ENCODE measurements at regions not wholly inside any gene's neighbourhood (a gene's known extent, or its start where the extent isn't known, plus 50 kb on each side); places are given as distances from the start of the nearest gene placed in this dataset.

GRCh38 chr19:30159636-30160035 lies 212.5 kb upstream of the ZNF536 start:
- no peak for DNase-seq
- in situ Hi-C loops (cut with HindIII; ENCODE audit: low pct_ligation_motif_present, low pct_unique_long_range_greater_than_20kb, low sequenced_read_pairs): no loop called here

DNA sequence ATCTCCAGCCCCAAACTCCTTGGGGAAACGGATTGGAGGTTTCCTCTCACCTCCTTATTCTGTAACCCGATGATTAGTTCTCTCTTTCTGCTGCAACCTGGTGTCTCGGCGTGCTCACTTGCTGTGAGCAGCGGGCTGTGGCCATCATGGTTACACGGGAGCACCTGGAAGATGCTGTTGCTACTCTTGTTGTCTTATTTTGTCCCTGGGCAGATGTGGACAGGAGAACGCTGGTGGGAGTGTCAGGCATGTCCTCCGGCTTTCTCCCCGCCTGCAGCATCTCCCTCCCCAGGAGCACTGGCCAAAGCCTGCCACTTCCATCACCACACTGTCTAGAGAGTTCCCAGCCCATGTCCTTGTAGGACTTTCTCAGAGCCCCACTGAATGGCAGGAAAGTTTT lies 211.8 kb upstream of the ZNF536 start:
- in situ Hi-C loops (cut with HindIII; ENCODE audit: low pct_ligation_motif_present, low pct_unique_long_range_greater_than_20kb, low sequenced_read_pairs): no loop called here
- no peak for DNase-seq

DNA sequence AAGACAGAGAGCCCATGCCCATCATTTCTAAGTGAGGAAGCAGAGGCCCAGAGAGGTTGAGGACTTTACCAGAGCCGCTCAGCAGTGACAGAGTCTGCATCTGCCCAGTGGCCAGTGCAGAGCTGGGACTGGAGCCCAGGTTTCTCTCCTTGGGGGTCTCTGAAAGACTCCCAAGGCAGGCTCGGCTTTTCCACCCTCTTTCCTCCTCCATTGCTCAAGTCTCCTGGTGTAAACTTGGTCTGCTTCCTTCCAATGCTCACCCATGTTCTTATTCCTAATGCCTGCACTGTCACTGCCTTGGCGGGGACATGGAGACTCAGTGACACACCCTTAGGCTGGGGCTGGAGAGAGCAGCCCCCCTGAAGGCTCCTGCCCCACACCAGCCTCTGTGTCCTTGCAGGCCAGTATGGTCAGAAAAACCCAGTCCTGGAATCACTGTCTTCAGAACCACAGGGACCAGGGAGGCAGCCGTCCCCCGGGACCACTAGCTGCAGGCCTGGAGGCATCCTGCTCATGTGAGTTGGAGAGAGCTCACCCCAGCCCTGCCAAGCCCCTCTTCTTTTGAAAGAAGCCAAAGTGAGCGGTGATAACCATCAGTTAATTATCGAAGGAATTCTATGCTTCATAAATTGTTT lies 211.0 kb upstream of the ZNF536 start:
- in situ Hi-C loops (cut with HindIII; ENCODE audit: low pct_ligation_motif_present, low pct_unique_long_range_greater_than_20kb, low sequenced_read_pairs): no loop called here
- DNase-seq: no peak

DNA sequence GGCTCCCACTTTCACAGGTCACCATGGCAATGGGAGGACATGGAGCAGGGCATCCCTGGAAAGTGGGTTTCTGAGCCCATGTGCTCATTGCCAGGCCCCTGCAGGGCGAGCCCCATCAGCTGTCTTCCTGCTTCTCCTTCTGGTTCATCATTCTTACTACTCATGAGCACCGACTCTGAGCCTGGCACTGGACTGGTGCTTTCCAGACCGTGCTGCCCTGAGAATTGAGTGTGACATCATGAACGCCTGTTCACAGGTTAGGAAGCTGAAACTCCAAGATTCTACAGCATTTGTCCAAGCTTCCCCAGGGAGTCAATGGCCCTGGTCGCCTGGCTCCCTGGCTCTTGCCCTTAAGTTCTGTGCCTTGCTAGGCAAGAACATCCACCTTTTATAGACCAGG lies 210.4 kb upstream of the ZNF536 start:
- DNase-seq: no peak
- in situ Hi-C loops (cut with HindIII; ENCODE audit: low pct_ligation_motif_present, low pct_unique_long_range_greater_than_20kb, low sequenced_read_pairs): no loop called here

DNA sequence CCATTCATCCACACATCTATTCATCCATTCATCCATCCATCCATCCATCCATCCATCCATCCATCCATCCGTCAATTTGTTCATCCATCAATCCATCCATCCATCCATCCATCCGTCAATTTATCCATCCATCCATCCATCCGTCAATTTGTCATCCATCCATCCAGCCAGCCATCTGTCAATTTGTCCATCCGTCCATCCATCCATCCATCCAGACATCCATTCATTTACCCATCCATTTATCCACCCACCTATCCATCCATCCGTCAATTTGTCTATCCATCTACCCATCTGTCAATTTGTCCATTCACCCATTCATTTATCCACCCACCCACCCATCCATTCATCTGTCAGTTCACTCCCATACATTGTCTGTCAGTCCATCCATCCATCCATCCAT lies 209.5 kb upstream of the ZNF536 start:
- DNase-seq: no peak
- in situ Hi-C loops (cut with HindIII; ENCODE audit: low pct_ligation_motif_present, low pct_unique_long_range_greater_than_20kb, low sequenced_read_pairs): no loop called here

DNA sequence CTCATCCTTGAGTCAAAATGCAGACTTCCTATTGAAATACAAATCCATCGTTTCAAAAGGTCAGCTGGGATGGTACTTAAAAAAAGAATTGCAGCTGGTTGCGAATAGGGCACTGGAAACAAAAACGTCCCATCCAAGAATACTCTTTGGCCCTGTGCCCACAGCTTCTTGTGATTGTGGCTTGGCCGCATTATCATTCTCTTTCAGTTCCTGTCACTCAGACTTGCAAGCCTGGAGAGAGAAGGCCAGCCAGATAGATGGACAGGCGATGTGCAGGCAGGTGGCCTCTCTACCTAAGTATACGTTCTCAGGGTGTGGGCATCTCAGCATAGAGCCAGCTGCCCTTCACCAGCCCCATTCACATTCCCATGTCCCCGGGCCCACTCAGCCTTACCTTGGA lies 208.5 kb upstream of the ZNF536 start:
- in situ Hi-C loops (cut with HindIII; ENCODE audit: low pct_ligation_motif_present, low pct_unique_long_range_greater_than_20kb, low sequenced_read_pairs): no loop called here
- no peak for DNase-seq

- in situ Hi-C loops (cut with HindIII; ENCODE audit: low pct_ligation_motif_present, low pct_unique_long_range_greater_than_20kb, low sequenced_read_pairs): no loop called here
- DNase-seq: no peak
These were observed 206.9 kb upstream of the ZNF536 start for GRCh38 chr19:30165228-30165813.

GRCh38 chr19:30167206-30167868 lies 204.8 kb upstream of the ZNF536 start:
- in situ Hi-C loops (cut with HindIII; ENCODE audit: low pct_ligation_motif_present, low pct_unique_long_range_greater_than_20kb, low sequenced_read_pairs): no loop called here
- DNase-seq: no peak

DNA sequence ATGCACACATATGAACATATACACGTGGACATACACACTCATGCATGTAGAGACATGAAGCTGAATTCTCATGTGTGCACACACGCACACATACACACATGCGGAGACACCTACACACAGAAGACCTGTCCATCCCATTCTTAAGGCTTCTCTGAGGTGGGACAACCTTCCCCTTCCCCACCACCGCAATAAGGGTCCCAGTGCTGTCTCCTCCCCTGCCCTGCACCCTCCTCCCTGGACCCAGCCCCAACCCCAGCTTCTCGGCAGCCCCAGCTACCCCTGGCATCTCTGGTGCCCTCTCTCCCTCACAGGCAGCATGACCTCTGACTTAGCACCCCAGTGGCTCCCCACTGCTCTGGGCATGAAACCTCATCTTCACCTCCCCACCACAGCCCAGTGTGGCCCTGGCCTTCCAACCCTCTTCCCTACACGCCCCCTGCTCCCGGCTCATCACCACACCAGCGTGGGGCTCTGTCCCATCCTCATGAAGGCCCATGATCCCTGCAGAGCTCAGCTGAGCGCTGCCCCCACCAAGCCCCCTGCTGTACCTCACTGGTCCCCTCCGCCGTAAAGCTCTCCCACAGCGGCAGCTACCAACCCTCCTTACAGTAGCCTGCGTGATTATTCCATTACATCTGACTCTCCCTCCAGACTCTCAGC lies 204.1 kb upstream of the ZNF536 start:
- in situ Hi-C loops (cut with HindIII; ENCODE audit: low pct_ligation_motif_present, low pct_unique_long_range_greater_than_20kb, low sequenced_read_pairs): no loop called here
- DNase-seq: no peak

DNA sequence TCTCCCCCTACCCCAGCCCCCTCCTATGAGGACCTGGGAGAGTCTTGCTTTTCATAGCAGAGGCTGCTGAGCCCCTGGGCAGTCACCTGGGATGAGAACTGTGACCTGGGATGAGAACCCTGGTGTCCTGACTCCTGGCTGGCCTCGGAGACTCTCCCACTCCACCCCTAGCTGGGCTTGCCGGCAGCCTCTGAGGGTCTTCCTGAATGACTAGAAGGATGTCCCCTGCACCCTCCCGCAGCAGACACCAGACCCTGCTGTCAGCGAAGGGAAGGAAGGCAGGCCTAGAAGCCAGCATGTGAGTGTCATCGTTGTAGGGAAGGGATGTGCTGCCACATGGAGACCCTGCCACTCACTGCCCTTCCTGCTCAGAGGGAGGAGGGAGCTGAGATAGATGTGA lies 203.4 kb upstream of the ZNF536 start:
- DNase-seq: no peak
- in situ Hi-C loops (cut with HindIII; ENCODE audit: low pct_ligation_motif_present, low pct_unique_long_range_greater_than_20kb, low sequenced_read_pairs): no loop called here

- in situ Hi-C loops (cut with HindIII; ENCODE audit: low pct_ligation_motif_present, low pct_unique_long_range_greater_than_20kb, low sequenced_read_pairs): no loop called here
- no peak for DNase-seq
These were observed 202.8 kb upstream of the ZNF536 start for GRCh38 chr19:30169196-30169900.

- in situ Hi-C loops (cut with HindIII; ENCODE audit: low pct_ligation_motif_present, low pct_unique_long_range_greater_than_20kb, low sequenced_read_pairs): no loop called here
- no peak for DNase-seq
These were observed 202.1 kb upstream of the ZNF536 start for GRCh38 chr19:30170081-30170480.

DNA sequence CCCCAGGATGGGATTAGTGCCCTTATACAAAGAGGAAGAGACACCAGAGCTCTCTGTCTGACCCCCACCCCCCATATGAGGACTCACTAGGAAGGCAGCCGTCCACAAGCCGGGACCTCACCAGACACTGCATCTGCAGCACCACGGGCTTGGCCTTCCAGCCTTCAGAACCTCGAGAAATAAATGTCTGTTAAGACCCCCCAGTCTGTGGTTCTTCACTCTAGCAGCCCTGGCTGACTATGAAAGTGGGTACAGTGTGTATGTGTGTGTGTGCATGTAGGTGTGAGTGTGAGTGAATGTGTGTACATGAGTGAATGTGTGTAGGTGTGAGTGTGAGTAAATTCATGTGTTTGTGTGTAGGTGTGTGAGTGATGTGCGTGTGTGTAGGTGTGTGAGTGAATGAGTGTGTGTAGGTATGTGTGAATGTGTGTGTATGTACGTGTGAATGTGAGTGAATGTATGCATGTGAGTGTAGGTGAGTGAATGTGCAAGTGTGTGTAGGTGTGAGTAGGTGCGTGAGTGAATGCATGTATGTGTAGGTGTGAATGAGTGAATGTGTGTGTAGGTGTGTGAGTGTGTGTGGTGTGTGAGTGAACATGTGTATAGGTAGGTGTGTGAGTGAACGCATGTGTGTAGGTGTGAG lies 201.6 kb upstream of the ZNF536 start:
- in situ Hi-C loops (cut with HindIII; ENCODE audit: low pct_ligation_motif_present, low pct_unique_long_range_greater_than_20kb, low sequenced_read_pairs): no loop called here
- no peak for DNase-seq

- DNase-seq: no peak
- in situ Hi-C loops (cut with HindIII; ENCODE audit: low pct_ligation_motif_present, low pct_unique_long_range_greater_than_20kb, low sequenced_read_pairs): no loop called here
These were observed 201.0 kb upstream of the ZNF536 start for GRCh38 chr19:30171138-30171635.

DNA sequence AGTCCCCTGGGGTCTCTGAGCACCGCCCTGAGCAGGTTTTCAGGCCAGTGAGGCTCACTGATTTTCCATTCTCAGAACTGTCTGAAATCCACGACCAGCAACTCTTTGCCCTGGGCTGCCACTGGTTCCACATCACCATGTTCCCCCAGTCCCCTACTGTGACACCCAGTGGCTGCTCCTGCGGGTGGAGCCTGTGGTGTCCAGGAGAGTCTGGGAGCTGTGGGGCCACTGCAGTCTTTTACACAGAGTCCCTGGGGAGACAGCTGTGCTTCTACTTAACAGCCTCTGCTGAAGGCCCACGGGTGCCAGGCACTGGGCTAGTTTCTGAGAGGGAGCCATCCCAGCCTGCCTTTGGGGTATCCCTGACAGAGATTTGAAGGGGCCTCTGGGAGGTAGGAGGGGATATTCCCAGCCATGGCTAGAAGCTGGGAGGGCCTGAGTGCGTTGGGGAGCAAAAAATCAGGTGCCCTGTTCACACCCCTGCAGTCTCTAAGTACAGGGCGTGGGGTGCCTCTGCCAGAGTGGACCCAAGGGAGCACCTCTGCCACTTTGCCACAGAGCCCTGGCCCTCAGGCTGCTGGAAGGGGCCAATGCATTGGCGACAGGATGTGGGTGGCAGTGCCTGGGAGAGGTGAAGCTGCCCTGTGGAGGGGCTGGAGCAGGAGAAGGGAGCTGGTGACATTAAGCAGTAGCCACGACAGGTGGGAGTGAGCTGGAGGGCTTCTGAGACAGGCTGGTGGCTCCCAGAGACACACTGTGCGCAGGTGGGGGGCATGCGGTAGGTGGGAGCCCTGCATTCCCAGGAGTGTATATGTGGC lies 200.2 kb upstream of the ZNF536 start:
- in situ Hi-C loops (cut with HindIII; ENCODE audit: low pct_ligation_motif_present, low pct_unique_long_range_greater_than_20kb, low sequenced_read_pairs): no loop called here
- no peak for DNase-seq

DNA sequence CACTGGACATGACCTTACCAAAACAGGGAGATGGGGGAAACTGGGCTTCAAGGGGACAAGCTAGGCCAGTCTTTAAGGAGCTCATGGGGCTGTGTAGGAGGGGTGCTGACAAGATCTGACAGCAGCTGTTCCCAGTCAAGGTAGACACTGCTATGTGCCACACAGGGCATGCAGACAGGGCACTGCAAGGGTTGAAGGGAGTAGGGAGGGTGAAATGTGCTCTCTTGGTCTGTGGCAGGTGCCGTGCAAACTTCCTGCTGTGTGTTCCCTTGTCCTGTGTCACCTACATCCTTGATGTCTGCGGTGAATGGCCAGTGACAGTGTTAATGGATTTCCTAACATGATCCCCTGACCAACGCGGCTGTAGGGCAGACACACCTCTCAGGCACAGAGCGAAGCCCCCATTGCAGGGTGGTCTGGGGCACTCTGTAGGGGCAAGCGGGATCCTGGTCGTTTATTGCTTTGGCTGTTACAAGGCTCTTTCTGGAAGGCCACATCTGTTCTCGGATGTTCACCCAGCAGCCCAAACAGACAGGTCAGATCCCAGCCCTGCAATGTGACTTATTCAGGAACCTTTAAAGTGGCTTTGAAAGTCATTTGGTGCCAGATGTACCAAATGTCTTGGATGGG lies 199.5 kb upstream of the ZNF536 start:
- in situ Hi-C loops (cut with HindIII; ENCODE audit: low pct_ligation_motif_present, low pct_unique_long_range_greater_than_20kb, low sequenced_read_pairs): no loop called here
- DNase-seq: no peak

DNA sequence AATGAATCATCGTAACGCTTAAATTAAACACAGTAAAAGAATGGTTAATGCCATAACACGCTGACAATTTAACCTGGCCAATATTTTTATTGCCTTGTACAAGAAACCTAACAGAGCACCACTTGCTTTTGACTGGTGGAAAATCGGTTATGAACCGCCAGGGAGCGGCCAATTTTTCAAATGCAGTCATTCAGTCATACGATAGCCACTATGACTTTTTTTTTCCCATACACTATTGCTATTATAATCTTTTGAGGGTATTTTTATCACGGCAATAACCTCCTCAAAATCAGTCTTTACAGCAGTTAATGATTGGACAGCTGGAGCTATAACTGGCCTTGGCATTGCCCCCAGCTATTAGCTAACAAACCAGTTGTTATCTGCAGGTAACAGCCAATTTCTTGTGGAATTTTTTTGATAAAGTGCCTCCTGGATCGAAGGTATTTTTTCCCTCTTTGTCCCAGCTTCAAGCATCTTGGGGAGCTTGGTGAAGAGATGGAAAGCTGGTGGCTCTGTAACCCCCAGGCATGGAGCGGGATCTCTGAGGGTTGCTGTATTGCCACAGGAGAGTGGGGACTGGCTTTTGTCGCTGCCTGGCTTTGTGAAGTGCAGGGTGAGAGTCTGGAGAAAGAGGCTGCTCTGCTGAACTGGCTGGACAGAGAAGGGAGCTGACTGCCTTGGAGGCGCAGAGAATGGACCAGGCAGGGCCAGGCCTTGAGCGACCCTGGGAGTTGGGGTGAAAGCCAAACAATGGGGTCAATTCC lies 198.4 kb upstream of the ZNF536 start:
- in situ Hi-C loops (cut with HindIII; ENCODE audit: low pct_ligation_motif_present, low pct_unique_long_range_greater_than_20kb, low sequenced_read_pairs): no loop called here
- no peak for DNase-seq
